ENCODE measurements at regions not wholly inside any gene's neighbourhood (a gene's known extent, or its start where the extent isn't known, plus 50 kb on each side); places are given as distances from the start of the nearest gene placed in this dataset.

DNA sequence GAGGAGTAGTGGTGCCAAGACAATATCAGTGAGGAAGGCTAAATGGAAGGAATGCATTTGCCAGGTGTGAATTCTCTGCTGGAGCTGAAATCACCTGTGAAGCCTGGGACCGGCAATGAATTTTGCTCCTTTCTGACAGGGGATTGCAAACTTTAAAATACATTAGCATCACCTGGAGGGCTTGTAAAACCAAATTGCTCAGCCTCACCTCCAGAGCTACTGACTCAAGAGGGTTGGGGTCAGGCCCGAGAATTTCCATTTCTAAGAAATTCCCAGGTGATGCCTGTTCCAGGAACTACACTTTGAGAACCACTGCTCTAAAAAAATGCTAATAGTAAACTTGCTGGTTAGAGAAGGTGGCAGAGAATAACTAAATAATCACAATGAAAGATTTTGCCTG lies 445.6 kb upstream of the RBMS3 start:
- DNase-seq: no peak

DNA sequence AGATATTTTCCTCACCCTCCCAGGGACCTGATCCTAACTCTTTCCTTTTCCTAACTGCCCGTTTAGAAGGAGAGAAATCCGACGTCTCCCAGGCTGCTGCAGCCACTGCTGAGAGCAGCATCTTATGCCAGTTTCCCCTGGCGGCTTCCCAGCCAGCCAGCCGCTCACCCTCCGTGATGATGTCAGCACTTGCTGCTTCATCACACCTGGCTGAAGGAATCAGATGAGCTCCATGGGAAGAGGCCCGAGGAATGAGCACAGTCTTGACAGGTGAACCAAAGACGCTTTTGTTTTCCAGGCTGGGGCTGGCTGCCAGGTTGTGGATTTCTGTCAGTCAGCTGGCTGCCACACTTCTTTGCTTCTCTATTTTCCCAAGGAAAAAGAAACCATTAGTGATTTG lies 445.1 kb upstream of the RBMS3 start:
- DNase-seq: no peak

DNA sequence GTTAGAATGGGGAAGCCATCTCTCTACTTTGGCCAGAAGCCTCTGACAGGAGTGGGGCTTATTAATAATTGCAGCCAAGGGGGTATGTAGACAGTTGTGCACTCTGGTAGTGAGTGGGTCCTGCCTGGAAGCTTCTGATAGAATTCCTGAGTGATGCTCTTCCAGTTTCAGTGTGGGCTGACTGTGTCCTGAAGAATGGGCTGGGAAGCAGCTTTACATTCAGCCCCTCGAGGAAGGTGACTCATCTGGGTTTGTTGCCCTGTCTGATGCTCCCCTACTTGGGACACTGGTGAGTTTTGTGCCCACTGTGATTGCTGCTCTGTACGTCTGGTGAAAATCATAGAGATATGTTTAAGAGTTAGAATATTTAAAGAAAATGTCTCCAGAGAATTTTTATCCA lies 444.7 kb upstream of the RBMS3 start:
- DNase-seq: no peak

DNA sequence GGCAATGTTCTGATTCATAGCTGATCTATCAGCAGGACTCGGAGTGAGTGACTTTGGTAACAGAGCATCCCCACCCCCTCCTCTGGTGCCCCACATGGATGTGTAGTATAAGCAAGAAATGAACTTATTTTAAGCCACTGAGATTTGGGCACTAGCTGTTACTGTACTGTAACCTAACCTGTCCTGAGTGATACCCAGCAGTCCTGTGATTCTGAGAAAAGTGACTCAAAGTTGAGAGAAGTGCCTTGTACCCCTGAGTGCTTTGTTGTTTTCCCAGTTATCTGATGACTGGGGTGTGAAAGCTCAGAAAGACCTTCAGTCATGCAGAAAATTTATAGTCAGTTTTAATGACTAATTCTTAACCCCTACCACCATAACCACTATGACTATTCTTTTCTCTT lies 439.9 kb upstream of the RBMS3 start:
- DNase-seq: no peak

DNA sequence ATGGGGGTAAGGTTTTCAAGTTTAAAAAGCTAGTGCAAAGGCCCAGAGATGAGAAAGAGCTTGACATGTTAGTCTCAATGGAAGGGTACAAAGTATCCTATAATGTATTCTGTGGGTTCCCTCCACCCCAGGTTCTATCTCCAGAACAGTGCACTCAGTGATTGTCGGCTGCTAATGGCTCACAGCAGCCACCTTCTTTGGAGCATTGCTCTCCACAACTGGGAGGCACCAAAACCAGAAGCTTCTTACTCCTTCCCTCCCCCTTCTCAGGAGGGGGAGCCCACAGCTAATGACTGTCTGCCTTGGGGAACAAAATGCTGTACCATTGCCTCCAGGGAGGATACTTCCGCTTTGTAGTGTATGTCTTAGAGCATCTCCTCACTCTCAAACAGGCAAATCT lies 439.4 kb upstream of the RBMS3 start:
- DNase-seq: no peak

DNA sequence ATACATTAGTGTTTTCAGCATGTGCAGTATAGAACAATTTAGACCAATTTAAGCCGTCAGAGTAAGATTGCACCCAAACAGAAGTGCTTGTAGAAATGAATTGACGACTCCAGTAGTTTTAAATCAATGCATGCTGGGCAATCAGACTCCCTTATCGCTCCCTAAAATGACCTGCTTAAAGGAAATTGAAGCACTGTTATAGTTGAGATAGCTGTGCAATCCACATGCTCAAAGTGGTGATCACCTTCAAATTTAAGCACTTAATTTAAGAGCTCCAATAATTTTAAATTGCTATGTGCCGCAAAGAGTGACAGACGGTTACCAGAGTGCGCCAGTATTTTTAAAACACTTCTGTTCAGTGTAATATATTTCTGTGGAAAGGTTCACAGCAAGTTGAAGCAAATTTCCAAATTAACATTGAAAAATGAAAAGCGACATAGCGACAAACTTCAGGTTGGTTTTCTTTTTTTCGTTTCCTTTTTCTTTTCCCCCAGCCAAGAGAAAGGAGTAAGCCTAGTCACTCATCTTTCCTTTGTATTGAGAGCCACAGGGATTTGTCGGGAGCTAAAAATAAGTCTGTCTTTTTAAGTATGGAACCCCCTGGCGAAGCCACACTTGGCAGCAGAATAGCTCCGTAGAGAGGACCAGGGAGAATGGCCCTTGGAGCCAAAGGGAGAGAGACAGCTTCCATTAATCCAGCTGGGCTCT lies 436.4 kb upstream of the RBMS3 start:
- no peak for DNase-seq

DNA sequence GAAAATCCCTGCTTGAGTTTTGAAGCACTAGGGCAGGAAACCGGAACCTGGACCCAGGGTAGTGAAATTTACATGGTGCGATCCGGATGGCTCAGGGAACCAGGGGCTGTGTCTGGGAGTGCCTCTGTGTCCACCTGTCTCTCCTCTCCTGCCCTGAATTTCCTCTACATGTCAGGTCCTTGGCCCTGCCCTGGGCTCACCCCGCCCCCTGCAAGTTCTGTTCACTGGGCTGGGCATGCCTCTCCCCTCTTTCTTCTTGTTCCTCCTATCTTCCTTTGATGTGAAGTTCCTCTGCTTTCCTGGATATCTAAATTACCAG lies 435.9 kb upstream of the RBMS3 start:
- no peak for DNase-seq

DNA sequence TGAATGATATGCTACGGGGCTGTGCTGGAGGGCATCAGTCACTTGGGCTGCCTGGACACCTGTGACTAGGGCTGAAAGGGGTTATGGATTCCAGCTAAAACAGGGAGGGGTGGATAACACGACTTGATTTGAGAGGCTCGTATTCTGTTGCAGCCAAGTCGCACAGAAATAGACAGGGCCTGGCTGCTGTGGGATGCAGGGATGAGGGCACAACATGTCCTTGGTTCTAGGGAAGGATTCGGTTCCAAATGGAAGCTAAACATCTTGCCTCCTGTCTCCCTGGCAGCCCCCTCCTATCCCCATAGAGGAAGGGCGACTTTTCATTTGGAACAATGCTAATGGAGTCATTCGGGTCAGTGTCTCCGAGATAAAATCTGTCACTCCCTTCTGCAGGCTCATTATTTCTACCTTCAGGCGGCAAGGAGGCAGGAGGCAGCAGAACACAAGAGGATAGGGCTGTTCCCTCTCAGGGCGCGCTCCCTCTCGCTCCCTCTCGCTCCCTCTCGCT lies 433.8 kb upstream of the RBMS3 start:
- no peak for DNase-seq

DNA sequence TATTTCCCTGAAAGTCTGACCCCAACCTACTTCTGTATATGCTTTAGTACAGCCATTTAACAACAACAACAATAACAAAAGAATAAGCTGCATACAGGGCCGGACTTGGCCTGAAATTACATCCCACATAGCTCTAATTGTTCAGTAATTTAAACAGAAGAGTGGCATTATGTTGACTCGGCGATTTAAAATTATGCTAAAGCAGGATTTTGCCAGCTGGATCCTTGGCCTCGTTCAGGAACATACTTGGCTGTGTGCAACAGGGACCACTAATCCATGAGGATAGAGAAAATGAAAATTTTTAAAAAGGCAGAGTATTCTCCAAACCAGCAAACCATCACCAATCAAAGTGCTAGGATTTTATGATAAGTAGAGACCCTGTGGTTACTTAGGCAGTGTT lies 433.1 kb upstream of the RBMS3 start:
- DNase-seq: no peak

DNA sequence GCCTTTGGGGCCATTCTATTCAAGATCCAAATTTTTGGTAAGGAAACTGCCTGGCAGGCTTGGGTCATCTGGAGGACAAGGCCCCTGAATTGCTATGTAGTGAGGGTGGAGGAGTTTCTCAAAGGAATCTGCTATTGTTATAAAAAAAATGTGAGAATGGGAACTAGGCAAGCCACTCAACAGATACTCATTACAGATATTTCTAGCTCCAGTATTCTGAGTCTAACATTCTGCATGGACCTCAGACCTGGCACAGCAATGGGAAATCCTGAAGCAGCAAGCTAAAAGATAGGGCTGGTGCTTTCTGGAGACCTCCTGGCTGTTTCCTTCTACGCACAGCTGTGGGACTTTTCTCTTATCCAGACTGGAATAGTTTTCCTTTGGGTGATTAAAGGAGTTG lies 430.7 kb upstream of the RBMS3 start:
- DNase-seq: no peak

DNA sequence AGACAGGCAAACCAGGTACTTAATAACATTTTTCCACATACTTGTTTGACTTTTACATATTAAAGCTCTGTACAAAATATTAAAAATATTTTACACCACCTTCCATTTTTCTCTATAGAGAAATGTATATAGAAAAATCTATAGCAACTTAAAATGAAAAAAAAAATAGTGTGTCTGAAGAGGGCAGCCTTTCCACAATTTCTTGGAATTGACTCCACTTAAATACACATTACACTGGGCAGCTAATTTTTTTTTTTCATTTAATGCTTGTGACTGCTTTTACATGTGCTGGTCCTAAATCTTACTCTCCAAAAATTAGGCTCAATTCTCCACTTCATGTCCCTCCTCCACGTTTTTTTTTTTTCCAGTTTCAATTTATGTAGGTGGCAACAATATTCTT lies 427.0 kb upstream of the RBMS3 start:
- DNase-seq: no peak

DNA sequence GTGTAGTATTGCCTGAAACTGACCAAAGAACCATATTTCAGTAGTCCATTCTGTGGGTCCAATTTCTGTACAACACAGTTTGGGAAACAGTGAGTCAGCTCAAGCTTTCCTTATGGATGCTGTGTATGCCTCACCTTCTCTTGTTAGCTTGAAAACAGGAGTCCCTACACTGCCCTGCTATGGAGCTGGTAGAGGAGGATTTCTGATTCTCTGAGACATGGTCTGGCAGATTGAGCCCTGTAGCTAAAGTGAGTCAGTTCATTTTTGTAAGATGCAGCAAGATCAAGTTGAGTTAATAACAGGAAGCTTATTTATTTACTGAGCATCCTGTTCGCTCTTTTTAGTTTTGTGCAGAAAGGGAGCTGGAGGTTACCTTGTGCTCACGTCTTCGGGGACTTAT lies 424.1 kb upstream of the RBMS3 start:
- no peak for DNase-seq

DNA sequence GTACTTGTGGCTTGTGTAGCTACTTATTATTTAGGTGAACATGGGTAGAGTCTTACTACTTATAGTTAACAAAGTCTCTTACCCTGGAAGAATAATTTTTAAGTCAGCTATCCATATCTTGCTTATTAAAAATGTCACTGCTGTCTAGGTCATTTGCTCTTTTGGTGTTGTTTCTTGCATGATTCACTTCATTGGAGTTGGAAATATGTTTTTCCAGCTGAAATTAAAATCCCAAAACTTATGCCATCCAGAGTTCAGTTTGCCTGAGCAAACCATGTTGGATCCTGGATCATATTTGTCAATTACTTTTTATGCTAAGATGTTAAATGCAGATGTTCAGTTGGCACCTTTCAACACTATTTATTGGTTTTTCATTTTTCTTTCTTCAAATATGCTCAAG lies 421.0 kb upstream of the RBMS3 start:
- DNase-seq: no peak

DNA sequence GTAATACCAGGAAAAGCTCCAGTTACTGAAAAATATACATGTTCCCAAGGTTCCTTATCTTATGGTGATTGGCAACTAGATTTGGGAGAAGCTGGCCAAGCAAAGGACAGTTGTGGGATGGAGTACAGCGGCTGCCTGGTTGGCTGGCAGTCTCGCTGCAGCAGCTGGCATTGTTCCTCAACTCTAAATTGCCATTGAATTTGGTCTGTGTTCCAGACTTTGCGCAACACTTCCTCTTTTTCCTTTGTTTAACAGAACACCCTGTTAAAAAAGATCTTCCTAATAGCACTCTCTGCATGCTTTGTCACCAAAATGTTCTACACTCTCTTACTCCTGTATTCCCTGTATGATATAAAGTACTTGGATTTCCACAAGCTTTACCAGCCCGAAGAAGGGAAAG lies 420.6 kb upstream of the RBMS3 start:
- no peak for DNase-seq

DNA sequence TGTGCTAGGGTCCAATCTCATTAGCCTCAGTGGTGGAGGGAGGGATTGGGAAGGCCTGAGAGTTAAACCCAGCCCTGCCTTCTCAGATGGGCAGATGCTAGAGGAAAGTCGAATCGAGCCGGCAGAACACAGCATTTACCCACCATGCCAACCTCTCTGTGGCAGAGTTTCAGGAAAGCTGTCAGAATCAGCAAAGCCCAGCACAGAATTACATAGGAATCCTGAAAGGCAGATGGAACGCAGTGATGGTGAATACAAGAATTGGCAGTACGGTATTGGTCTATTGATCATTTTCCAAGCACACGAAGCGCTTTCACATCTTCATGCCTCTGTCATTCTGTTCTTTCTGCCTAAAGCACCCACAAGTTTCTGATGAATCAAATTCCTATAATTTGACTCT lies 417.7 kb upstream of the RBMS3 start:
- no peak for DNase-seq

DNA sequence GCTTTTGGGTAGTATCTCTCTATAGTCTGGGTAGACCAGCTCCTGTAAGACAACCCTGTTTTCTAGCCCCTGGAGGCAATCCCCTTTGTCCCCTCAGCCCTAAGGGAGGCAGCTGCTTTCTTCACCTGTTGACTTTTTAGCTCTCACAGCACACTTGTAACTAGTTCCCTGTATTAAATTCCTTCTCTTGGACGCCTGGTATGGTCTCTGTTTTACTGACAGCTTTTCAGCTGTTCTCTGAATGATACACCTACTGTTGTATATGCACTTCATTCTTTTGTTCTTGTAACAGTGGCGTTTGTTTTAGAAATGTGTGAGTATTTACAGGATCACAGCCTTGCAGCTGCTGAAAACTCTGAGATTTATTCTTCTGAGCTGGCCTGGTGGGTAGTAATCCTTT lies 413.0 kb upstream of the RBMS3 start:
- DNase-seq: no peak

DNA sequence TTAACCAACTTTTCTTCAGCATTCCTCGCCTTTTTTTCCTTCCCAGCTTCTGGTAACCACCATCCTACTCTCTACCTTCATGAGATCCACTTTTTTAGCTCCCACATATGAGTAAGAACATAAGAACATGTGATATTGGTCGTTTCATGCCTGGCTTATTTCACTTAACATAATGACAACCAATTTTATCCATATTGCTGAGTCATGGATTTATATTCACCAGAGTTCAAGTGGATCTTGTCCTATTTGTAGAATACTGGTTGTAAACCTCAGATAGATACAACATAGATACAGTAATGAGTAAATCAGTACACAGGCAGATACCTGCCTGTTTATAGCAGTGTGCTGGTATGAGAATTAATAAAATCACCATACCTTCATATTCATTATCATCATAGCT lies 412.0 kb upstream of the RBMS3 start:
- DNase-seq: no peak

DNA sequence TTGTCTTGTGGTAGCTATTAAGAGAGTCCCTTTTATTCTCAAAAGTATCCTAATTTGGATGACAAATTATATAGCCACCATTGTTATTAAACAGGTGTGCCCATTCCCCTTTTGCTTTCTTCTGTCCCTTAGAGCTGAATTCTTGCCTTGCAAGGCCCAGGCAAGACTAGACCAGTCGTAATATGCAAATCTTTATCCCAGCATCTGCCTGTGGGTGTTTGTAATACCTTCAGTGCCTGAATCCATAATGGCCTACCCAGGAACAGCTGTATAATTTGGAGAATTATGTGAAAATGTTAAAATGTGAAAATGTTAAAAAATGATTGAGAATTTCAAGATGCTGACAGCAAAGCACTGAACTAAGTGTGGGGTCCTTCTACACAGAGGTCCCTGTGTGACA lies 403.0 kb upstream of the RBMS3 start:
- DNase-seq: no peak

DNA sequence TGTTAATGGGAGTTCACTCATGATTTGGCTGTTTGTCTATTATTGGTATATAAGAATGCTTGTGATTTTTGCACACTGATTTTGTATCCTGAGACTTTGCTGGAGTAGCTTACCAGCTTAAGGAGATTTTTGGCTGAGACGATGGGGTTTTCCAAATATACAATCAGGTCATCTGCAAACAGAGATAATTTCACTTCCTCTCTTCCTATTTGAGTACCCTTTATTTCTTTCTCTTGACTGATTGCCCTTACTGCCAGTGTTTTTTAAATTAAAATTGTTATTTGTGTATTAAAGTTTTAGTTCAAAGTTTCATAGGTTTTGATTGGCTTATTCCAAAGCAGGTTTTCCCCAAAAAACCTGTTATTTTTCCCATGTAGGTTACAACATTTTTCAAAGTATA lies 390.5 kb upstream of the RBMS3 start:
- DNase-seq: no peak

DNA sequence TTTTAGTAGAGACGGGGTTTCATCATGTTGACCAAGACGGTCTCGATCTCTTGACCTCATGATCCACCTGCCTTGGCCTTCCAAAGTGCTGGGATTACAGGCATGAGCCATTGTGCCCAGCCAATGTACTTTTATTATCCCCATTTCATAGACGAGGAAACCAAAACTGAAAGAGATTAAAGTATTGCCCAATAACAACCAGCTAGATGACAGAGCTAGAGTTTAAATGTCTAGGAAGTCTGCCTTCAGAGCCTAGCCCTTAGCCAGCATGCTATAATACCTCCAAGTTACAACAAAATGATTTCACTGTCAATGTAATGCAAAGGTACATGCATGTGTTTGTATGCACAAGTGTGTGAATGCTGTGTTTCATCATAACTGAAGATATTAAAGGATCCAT lies 389.4 kb upstream of the RBMS3 start:
- DNase-seq: no peak

DNA sequence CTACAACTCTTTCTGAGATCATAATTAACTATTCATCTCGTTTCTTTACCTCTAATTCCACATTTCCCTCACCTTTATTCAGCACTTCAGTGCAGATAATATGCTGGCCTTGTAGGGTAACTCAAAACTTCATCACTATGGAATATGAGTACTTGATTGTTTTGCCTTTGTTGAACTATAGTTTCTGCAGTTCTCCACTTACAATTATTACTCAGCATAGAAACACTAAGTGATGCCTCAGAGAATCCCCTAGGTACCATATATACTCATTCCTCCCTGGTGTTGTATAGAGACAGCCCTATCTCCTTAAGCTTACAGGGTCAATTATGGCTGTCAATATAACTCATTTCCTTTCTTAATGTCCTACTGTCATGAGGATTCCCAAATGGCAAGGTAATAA lies 380.6 kb upstream of the RBMS3 start:
- no peak for DNase-seq

DNA sequence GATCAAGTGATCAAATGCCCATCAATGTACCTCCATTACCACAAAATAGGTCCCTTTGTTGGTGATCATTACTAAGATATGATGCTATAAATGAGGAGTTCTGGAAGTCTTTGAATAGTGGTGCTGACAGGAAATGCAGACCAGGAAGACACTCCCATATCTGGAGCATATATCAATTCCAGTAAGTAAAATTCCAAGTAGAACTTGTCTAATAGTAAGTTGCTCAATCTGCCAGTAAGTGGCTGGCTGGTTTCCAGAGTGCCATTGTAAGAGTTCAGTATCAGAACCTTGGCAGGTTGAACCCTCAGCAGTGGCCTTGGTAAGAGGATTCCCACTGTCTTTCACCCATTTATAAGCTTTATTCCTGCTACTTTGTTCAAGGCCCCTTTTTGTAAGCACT lies 379.9 kb upstream of the RBMS3 start:
- DNase-seq: no peak

DNA sequence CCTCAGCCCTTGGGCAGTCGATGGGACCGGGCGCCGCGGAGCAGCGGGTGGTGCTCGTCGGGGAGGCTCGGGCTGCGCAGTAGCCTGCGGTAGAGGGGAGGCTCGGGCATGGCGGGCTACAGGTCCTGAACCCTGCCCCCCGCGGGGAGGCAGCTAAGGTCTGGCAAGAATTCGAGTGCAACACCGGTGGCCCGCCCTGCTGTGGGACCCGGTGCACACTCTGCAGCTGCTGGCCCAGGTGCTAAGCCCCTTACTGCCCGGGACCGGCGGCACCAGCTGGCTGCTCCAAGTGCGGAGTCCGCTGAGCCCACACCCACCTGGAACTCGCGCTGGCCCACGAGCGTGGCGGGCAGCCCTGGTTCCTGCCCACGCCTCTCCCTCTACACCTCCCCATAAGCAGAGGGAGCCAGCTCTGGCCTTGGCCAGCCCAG lies 377.7 kb upstream of the RBMS3 start:
- DNase-seq: no peak

DNA sequence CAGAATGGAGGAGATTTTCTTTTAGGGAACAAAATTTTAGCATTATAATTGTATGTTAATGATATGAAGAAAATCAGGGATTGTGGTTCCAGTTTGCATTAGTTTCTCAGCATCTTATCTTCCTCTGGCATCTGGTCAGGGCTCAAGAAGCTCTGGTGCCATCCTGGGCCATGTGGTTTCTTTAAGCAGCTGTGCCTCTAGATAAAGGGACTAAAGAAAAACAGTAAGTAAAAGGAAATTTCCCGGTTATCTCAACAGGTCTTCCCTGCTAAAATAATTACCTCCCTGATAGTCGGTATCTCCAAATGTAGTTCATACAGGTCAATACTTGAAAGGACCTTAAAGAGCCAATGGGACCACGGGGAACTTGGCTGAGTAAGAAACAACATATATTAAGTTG lies 375.1 kb upstream of the RBMS3 start:
- no peak for DNase-seq

DNA sequence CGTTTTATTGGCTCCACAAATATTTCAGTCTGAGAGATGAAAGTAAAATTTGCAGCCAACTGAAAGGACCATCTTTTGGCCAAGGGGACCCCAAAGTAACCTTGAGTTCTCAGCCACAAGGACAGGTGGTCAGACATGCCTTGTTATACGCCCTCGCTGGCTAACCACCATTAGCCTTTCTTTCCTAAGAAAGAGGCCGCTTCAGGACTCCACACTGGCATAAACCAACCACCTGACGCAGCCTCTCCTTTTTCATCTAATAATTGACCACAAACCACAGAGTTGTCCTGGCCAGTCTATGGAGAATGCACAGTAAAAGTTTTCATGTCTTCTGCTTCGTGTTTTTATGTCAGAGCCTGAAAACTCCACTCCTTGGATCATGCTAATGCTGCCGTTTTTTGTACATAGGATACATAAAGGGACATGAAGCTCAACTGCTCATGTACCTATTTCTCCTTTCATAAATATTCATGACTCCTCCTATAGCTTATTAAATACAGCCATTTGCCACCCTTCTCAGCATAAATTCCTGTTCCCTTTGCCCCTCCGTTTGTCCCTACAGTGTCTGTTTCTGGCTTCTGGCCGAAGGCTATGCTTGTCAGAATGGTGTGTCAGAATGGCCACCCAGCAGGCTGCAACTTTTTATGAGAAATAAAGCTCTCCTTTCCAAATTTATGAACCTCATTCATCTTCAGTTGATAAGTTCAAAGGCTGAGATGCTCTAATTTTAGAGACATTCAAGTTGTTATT lies 374.1 kb upstream of the RBMS3 start:
- DNase-seq: no peak
